DMS79 treated with DMSO at 0.1 percent for 48 hours (cell line): ENCODE measurements at regions not wholly inside any gene's neighbourhood (a gene's known extent, or its start where the extent isn't known, plus 50 kb on each side); places are given as distances from the start of the nearest gene placed in this dataset.

ENCODE experiments used
- DNase-seq: peaks from one replicate; lab custom pipeline; 2025; lab: John Stamatoyannopoulos, UW

- DNase-seq, result peak; percentile 70
Measured at GRCh38 chr9:13716601-13717321, 437.3 kb upstream of the MPDZ start.

DNA sequence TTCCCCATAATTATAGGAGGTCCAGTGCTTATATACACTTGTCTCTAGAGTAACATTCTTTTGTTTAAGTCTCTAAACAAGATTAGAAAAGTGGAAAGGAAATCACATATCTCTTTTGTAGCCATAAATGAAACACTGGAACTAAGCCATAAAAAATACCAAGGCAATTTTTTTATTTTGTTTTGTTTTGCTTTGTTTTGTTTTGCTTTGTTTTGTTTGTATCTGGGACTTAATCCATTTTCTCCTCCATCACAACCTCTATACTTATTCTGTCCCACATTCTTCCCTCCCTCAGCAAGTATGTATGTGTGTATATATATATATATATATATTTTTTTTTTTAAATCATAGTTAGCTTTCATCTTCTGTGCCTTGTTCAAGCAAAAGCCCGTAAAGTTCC is 436.6 kb upstream of the MPDZ start:
- no peak for DNase-seq

DNA sequence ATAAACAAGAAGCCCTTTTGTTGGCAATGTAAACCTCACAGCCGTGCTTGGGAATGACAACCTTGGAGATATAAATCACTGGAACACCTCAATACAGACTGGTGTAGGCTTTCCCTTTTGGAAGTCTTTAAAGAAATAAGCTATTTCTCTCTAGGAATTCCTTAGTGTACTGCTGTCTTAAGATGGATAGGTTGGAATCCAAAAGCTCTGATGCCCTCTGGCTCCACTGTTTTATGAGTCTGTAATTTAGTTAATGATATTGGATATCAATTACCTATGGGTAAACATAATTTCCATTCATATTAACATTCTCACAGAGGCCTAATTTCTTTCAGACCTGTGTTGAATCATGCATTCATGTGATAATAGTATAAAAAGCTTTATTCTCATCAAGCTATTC is 435.9 kb upstream of the MPDZ start:
- no peak for DNase-seq

GRCh38 chr9:13707612-13708576 is 428.4 kb upstream of the MPDZ start:
- DNase-seq, result no peak

DNA sequence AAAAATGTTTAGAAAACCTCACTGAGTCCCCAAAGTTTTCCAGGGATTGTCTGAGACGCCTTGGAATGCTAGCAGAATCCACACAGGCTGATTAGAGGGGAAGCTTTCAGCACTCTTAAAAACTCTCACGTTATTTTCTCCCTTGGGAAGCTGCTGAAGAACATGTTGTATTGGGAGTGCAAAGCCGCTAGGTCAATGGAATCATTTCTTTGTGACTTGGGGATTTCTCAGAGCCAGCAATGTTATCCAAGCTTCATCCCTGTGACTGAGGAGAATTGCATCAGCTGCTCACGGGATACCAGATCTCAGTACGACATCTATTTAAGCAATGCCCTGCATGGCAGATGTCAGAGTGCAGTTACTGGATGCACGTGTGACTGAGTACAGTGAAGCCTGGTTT is 426.4 kb upstream of the MPDZ start:
- DNase-seq, result no peak

GRCh38 chr9:13705373-13705772 is 425.9 kb upstream of the MPDZ start:
- no peak for DNase-seq

DNA sequence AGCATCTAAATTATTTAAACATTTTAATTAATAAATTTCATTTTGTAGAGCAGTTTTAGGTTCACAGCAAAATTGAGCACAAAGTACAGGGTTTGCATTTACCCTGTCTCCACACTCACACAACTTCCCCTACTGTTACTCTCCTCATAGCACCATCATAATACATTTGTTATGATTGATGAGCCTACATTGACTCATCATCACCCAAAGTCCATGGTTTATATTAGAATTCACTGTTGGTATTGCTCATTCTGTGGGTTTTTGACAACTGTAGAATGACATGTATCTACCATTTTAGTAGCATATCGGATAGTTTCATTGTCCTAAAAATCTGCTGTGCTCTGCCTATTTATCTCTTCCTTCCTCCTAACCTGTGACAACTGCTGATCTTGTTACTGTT is 411.1 kb upstream of the MPDZ start:
- DNase-seq, result no peak

- no peak for DNase-seq
Measured at GRCh38 chr9:13689925-13690324, 410.4 kb upstream of the MPDZ start.

DNA sequence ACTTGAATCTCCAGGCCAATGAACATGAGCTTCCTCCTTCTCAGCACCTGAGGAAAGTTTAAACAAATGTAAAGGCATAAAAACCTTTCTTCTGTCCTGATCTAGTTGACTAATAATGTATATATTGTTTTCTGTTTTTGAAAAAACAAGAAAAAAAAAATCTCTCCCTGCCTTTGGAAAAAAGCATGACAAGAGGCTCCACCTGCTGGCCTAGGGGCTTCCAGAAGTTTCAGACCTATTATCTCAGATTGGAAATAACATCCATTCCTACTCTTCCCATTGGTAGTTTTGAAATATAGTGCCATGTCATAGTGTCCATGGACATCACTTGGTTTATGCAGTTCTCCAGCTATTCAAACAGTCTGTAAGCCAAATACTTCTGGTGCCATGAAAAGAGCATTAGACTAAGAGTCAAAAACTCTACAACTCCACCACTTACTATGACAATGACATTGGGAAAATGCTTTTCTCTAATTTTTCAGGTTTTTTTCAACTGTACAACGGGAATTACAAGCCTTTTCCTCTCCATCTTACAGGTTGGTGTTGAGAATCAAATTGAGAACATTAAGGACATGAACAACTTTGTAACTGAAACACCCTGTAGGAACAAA is 409.6 kb upstream of the MPDZ start:
- DNase-seq, result no peak

GRCh38 chr9:13688223-13688989 is 408.9 kb upstream of the MPDZ start:
- DNase-seq, result no peak

DNA sequence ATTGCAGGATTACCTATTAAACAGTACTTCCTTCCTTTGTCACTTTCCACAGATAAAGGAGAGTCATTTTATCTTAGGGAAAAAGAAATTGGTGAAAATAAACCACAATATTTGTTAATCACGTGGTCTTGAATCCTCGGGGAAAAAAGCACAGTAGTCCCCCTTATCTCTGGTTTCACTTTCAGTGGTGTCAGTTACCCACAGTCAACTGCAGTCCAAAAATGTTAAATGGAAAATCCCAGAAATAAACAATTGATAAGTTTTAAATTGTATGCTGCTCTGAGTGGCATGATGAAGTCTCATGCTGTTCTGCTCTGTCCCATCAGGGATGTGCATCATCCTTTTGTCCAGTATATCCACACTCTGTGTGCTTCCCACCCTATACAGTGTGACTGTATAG is 405.2 kb upstream of the MPDZ start:
- no peak for DNase-seq

GRCh38 chr9:13677801-13678200 is 398.3 kb upstream of the MPDZ start:
- no peak for DNase-seq

- no peak for DNase-seq
Measured at GRCh38 chr9:13675638-13676000, 396.1 kb upstream of the MPDZ start.

DNA sequence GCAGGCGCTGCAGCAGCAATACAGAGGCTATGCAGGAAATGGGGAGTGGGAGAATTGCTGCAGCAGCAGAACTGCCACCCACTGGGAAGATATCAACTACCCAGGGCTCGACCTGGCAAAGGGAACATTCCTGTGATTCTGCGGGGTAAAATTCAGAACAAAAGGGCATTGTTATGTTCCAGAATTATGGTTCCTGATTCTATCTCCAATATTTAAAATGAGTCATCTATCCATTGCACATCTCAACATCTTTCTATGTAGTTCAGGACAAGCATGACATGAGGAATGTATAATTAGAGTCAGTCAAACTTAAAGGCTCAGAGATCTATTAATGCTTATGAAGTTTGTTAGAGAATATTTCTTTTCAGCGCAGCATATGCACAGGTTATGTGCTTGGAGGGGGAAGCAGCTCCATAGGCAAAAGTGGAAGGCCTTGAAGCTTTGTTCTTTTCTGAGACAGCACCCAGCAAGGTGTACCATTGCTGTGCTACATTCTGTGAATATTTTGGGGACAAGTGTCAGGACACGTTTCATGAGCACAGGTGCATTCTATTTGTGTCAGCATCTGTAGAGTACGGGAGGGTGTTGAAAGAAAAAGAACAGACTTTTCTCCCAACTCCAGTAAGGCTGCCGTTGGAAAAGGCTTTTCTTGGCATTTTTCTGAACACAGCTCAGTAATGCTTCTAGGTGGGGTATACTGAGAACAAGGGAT is 395.6 kb upstream of the MPDZ start:
- DNase-seq, result no peak

GRCh38 chr9:13673348-13673747 is 393.9 kb upstream of the MPDZ start:
- no peak for DNase-seq

- DNase-seq, result no peak
Measured at GRCh38 chr9:13665418-13666066, 386.1 kb upstream of the MPDZ start.

- DNase-seq, result no peak
Measured at GRCh38 chr9:13661014-13661413, 381.5 kb upstream of the MPDZ start.

GRCh38 chr9:13651969-13652663 is 372.6 kb upstream of the MPDZ start:
- DNase-seq, result no peak

- DNase-seq, result no peak
Measured at GRCh38 chr9:13651526-13651925, 372.0 kb upstream of the MPDZ start.

- DNase-seq, result peak; percentile 16
Measured at GRCh38 chr9:13648676-13649075, 369.2 kb upstream of the MPDZ start.
